ENCODE measurements at regions not wholly inside any gene's neighbourhood (a gene's known extent, or its start where the extent isn't known, plus 50 kb on each side); places are given as distances from the start of the nearest gene placed in this dataset.

DNA sequence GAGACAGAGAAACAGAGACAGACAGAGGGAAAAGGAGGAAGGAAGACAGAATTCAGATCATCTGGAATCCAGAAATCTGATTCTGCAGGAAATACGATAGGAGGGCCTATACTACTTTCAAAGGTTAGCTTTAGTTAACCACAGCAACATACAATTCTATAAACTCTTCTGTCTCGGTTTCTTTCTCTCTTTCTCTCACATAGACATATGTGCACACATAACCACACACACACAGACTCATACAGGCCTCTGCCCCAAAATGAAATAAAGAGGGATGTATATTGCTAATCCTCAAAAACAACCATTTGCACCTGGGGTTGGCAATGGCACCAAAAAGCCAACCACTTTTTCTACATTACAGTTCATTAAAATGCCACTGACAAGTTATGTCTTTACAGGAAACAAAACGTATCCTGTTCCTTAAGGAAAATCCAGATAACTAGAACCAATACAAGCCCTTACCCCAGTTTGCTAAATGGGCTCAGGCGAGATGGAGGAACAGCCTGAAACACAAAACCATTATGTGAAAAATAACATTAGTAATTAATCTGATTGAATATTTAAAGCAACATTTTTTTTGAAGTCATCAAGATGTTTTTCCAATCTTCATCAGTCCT, 372.3 kb upstream of the CCNH start:
- TF ChIP-seq, protein P1, sequence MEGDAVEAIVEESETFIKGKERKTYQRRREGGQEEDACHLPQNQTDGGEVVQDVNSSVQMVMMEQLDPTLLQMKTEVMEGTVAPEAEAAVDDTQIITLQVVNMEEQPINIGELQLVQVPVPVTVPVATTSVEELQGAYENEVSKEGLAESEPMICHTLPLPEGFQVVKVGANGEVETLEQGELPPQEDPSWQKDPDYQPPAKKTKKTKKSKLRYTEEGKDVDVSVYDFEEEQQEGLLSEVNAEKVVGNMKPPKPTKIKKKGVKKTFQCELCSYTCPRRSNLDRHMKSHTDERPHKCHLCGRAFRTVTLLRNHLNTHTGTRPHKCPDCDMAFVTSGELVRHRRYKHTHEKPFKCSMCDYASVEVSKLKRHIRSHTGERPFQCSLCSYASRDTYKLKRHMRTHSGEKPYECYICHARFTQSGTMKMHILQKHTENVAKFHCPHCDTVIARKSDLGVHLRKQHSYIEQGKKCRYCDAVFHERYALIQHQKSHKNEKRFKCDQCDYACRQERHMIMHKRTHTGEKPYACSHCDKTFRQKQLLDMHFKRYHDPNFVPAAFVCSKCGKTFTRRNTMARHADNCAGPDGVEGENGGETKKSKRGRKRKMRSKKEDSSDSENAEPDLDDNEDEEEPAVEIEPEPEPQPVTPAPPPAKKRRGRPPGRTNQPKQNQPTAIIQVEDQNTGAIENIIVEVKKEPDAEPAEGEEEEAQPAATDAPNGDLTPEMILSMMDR (IDR thresholded peaks at IDR 0.05; ENCODE audit: low read depth, low read length): no peak
- TF ChIP-seq POLR2A (IDR thresholded peaks at IDR 0.05; ENCODE audit: extremely low read depth, insufficient read length): no peak
- TF ChIP-seq, protein P2, sequence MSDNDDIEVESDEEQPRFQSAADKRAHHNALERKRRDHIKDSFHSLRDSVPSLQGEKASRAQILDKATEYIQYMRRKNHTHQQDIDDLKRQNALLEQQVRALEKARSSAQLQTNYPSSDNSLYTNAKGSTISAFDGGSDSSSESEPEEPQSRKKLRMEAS (IDR thresholded peaks at IDR 0.05; ENCODE audit: low read depth, low read length): no peak
